ENCODE measurements at regions not wholly inside any gene's neighbourhood (a gene's known extent, or its start where the extent isn't known, plus 50 kb on each side); places are given as distances from the start of the nearest gene placed in this dataset.

GRCh38 chr7:68576366-68576765 is 1021.9 kb upstream of the AUTS2 start:
- no peaks in the 10 kb centered on the region for H3K36me3 ChIP-seq (ENCODE audit: insufficient read depth, low read length)
- H3K79me2 ChIP-seq (ENCODE audit: insufficient read depth, low read length) = no peaks in the 10 kb centered on the region
- H3K4me2 ChIP-seq (ENCODE audit: insufficient read depth, low read length) = no peak overlapping the region
- no peaks in the 10 kb centered on the region for H4K20me1 ChIP-seq (ENCODE audit: insufficient read depth, low read length)
- H3K27me3 ChIP-seq (ENCODE audit: insufficient read depth, low read length) = no peaks in the 10 kb centered on the region
- H2AFZ ChIP-seq (ENCODE audit: low read length) = no peak overlapping the region
- H3K4me3 ChIP-seq (ENCODE audit: insufficient read depth, low read length) = no peak overlapping the region
- DNase-seq (ENCODE audit: insufficient read length, low spot score, missing footprints) = no peak
- H3K27ac ChIP-seq (ENCODE audit: low read depth, low read length) = no peak overlapping the region
- no peaks in the 10 kb centered on the region for H3K9me3 ChIP-seq (ENCODE audit: low read depth, low read length)
- TF ChIP-seq CTCF (IDR thresholded peaks at IDR 0.05; ENCODE audit: extremely low read depth, low read depth, low read length) = no peak
- H3K4me1 ChIP-seq (ENCODE audit: insufficient read depth, low read length) = no peaks in the 10 kb centered on the region

- no peak overlapping the region for H2AFZ ChIP-seq (ENCODE audit: low read length)
- H3K79me2 ChIP-seq (ENCODE audit: insufficient read depth, low read length) = no peaks in the 10 kb centered on the region
- H3K36me3 ChIP-seq (ENCODE audit: insufficient read depth, low read length) = no peaks in the 10 kb centered on the region
- H3K9me3 ChIP-seq (ENCODE audit: low read depth, low read length) = no peaks in the 10 kb centered on the region
- no peak overlapping the region for H3K4me2 ChIP-seq (ENCODE audit: insufficient read depth, low read length)
- TF ChIP-seq CTCF (IDR thresholded peaks at IDR 0.05; ENCODE audit: extremely low read depth, low read depth, low read length) = no peak
- no peaks in the 10 kb centered on the region for H3K27me3 ChIP-seq (ENCODE audit: insufficient read depth, low read length)
- no peaks in the 10 kb centered on the region for H3K4me1 ChIP-seq (ENCODE audit: insufficient read depth, low read length)
- no peak for DNase-seq (ENCODE audit: insufficient read length, low spot score, missing footprints)
- no peaks in the 10 kb centered on the region for H4K20me1 ChIP-seq (ENCODE audit: insufficient read depth, low read length)
- H3K27ac ChIP-seq (ENCODE audit: low read depth, low read length) = no peak overlapping the region
- H3K4me3 ChIP-seq (ENCODE audit: insufficient read depth, low read length) = no peak overlapping the region
These were observed 1016.9 kb upstream of the AUTS2 start for GRCh38 chr7:68581417-68581816.

GRCh38 chr7:68587599-68587998 is 1010.7 kb upstream of the AUTS2 start:
- no peaks in the 10 kb centered on the region for H3K79me2 ChIP-seq (ENCODE audit: insufficient read depth, low read length)
- H4K20me1 ChIP-seq (ENCODE audit: insufficient read depth, low read length) = no peaks in the 10 kb centered on the region
- H3K27ac ChIP-seq (ENCODE audit: low read depth, low read length) = no peak overlapping the region
- no peak for TF ChIP-seq CTCF (IDR thresholded peaks at IDR 0.05; ENCODE audit: extremely low read depth, low read depth, low read length)
- no peaks in the 10 kb centered on the region for H3K36me3 ChIP-seq (ENCODE audit: insufficient read depth, low read length)
- H2AFZ ChIP-seq (ENCODE audit: low read length) = no peak overlapping the region
- DNase-seq (ENCODE audit: insufficient read length, low spot score, missing footprints) = no peak
- H3K4me3 ChIP-seq (ENCODE audit: insufficient read depth, low read length) = no peak overlapping the region
- no peaks in the 10 kb centered on the region for H3K9me3 ChIP-seq (ENCODE audit: low read depth, low read length)
- no peaks in the 10 kb centered on the region for H3K27me3 ChIP-seq (ENCODE audit: insufficient read depth, low read length)
- H3K4me2 ChIP-seq (ENCODE audit: insufficient read depth, low read length) = no peak overlapping the region
- no peaks in the 10 kb centered on the region for H3K4me1 ChIP-seq (ENCODE audit: insufficient read depth, low read length)

GRCh38 chr7:68601826-68602225 is 996.4 kb upstream of the AUTS2 start:
- Histone ChIP-seq H3K4me3 (ENCODE audit: insufficient read depth, low read length) (no peak overlapping the region), H3K9me3 (ENCODE audit: low read depth, low read length) (no peaks in the 10 kb centered on the region), H3K4me1 (ENCODE audit: insufficient read depth, low read length) (no peaks in the 10 kb centered on the region), H3K4me2 (ENCODE audit: insufficient read depth, low read length) (no peak overlapping the region), H4K20me1 (ENCODE audit: insufficient read depth, low read length) (no peaks in the 10 kb centered on the region), H2AFZ (ENCODE audit: low read length) (no peak overlapping the region), H3K27ac (ENCODE audit: low read depth, low read length) (no peak overlapping the region), H3K79me2 (ENCODE audit: insufficient read depth, low read length) (no peaks in the 10 kb centered on the region), H3K27me3 (ENCODE audit: insufficient read depth, low read length) (no peaks in the 10 kb centered on the region), H3K36me3 (ENCODE audit: insufficient read depth, low read length) (no peaks in the 10 kb centered on the region)
- TF ChIP-seq CTCF (IDR thresholded peaks at IDR 0.05; ENCODE audit: extremely low read depth, low read depth, low read length) = no peak
- DNase-seq (ENCODE audit: insufficient read length, low spot score, missing footprints) = no peak

Data from osteoblast (primary cell).